ENCODE measurements at regions not wholly inside any gene's neighbourhood (a gene's known extent, or its start where the extent isn't known, plus 50 kb on each side); places are given as distances from the start of the nearest gene placed in this dataset.

- DNase-seq (ENCODE audit: low read depth, low spot score): no peak
- in situ Hi-C loops (cut with HindIII; ENCODE audit: low sequenced_read_pairs): no loop called here
- H3K4me3 ChIP-seq (ENCODE audit: low read depth, low read length): no peak overlapping the region
- no peak for TF ChIP-seq CTCF (IDR thresholded peaks at IDR 0.05; ENCODE audit: low read depth, low read length)
Observed at GRCh38 chr17:79239205-79239604, 164.6 kb downstream of the ENGASE start.

DNA sequence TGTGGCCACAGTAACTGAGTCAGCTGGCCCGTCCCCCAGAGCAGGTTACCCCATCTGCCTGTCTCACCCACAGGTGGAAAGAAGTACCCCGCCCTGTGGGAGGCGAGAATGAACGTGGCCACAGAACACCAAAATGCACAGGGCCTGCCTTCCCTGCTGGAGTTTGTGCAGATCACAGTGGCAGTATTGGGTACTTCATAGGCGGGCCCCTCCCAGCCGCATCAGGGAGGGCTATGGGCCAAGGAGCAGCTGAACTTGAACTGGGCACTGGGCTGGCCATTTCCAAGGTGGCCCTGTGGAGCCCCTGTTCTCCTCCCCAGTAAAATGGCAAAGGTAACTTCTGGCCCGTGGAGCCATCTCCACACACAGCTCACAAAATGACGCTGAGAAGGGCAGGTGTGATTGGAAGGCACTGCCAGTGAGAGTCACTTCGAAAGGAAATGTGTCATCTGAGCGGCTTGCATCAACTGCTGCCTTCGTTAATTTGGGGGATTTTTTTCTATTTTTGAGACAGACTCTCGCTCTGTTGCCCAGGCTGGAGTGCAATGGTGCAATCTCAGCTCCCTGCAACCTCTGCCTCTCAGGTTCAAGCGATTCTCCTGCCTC lies 162.9 kb downstream of the ENGASE start:
- in situ Hi-C loops (cut with HindIII; ENCODE audit: low sequenced_read_pairs): no loop called here
- TF ChIP-seq CTCF (IDR thresholded peaks at IDR 0.05; ENCODE audit: low read depth, low read length): no peak
- H3K4me3 ChIP-seq (ENCODE audit: low read depth, low read length): no peak overlapping the region
- no peak for DNase-seq (ENCODE audit: low read depth, low spot score)

DNA sequence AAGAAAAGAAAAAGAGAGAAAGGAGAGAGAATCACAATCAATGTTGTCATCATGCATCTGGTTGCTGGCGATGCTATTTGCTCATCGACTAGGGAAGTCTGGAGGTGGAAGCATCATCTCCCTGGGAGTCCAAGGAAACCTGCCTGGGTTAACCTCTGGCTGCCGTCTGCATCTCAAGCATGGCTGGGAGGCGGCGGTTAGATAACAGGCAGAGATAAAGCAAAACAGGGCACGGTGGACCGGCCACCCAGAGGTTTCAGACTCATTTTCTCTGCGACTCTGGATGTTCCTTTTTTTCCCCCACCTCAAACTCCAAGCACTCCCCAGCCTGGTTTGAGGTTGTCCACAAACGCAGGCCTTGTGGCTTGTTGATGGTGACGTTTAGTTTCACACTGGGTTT lies 161.2 kb downstream of the ENGASE start:
- no peak overlapping the region for H3K4me3 ChIP-seq (ENCODE audit: low read depth, low read length)
- TF ChIP-seq CTCF (IDR thresholded peaks at IDR 0.05; ENCODE audit: low read depth, low read length): no peak
- in situ Hi-C loops (cut with HindIII; ENCODE audit: low sequenced_read_pairs): no loop called here
- no peak for DNase-seq (ENCODE audit: low read depth, low spot score)

DNA sequence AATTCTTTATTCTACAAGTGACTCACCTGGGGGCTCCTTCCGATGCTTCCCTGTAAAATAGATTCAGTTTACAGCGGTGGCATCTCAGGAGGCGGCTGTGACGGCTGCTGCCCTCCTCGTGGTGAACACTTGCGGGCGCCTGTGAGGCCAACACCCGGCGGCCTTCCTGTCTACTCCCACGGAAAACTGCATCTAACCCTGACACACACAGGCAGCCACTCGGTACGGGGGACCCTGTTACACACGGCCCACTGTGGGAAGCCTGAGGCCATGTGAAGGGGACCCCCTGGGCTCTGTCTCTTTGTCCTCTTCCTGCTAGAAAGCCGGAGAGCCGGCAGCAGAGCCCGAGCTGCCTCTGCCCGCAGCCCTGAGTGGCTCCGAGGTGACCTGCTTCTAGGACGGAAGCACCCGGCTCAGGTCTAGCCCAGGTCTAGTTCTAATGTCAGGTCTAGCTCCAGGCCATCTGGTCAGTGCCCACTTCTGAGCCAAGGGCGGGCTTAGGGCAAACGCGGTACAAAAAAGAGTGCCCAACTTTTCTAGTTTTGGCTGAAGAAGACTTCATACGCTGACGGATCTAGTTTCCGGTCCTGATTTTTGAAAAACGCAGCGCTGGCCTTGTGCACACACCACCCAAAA lies 159.4 kb downstream of the ENGASE start:
- H3K4me3 ChIP-seq (ENCODE audit: low read depth, low read length): no peak overlapping the region
- in situ Hi-C loops (cut with HindIII; ENCODE audit: low sequenced_read_pairs): no loop called here
- no peak for DNase-seq (ENCODE audit: low read depth, low spot score)
- TF ChIP-seq CTCF (IDR thresholded peaks at IDR 0.05; ENCODE audit: low read depth, low read length): no peak

DNA sequence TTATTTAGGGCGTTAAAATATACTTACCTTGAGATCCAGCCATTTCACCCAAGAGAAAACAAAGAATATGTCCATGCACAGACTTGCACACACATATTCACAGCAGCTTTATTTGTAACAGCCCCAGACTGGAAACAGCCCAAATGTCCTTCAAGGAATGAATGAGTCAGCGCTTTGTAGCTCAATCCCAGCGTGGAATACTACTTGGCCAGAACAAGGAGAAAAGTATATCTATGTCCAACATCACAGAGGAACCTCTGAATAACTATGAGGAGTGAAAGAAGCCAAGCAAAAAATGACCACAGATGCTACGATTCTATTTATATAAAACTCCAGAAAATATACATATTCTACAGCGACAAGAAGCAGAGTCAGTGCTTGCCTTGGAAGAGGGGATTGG lies 158.3 kb downstream of the ENGASE start:
- in situ Hi-C loops (cut with HindIII; ENCODE audit: low sequenced_read_pairs): no loop called here
- H3K4me3 ChIP-seq (ENCODE audit: low read depth, low read length): no peak overlapping the region
- no peak for DNase-seq (ENCODE audit: low read depth, low spot score)
- TF ChIP-seq CTCF (IDR thresholded peaks at IDR 0.05; ENCODE audit: low read depth, low read length): no peak

DNA sequence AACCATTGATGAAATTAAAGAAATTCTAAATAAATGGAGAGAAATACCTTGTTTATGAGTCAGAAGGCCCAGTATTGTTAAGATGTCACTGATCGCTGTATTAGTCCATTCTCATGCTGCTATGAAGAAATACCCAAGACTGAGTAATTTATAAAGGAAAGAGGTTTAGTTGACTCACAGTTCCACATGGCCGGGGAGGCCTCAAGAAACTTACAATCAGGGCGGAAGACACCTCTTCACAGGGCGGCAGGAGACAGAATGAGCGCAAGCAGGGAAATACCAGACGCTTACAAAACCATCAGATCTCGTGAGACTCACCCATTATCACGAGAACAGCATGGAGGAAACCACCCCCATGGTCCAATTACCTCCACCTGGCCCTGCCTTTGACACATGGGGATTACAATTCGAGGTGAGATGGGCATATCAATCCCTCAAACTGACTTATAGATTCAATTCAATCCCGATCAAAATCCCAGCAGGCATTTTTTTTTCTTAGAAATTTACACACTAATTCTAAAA lies 157.2 kb downstream of the ENGASE start:
- in situ Hi-C loops (cut with HindIII; ENCODE audit: low sequenced_read_pairs): no loop called here
- no peak for DNase-seq (ENCODE audit: low read depth, low spot score)
- H3K4me3 ChIP-seq (ENCODE audit: low read depth, low read length): no peak overlapping the region
- TF ChIP-seq CTCF (IDR thresholded peaks at IDR 0.05; ENCODE audit: low read depth, low read length): no peak
